HCT116 (cell line): ENCODE measurements at regions not wholly inside any gene's neighbourhood (a gene's known extent, or its start where the extent isn't known, plus 50 kb on each side); places are given as distances from the start of the nearest gene placed in this dataset.

Experiments
- CTCF ChIP-seq, 3 experiments: fragments of 200-600 bp in 1 of 3; sonication (generic) in 1 of 3; IDR thresholded peaks in 2 of 3; conservative IDR thresholded peaks in 1 of 3; 2 replicates each; pipeline ENCODE4 v1.5.1; 2012 to 2017; ENCODE audit warnings: low read depth in 2 of 3, low read length in 2 of 3, antibody characterized with exemption in 1 of 3, borderline replicate concordance in 1 of 3, control low read depth in 1 of 3, mild to moderate bottlenecking in 1 of 3, mixed read lengths in 1 of 3, mixed run types in 1 of 3, moderate library complexity in 1 of 3; ENCODE audit not compliant: insufficient read depth in 1 of 3
- EZH2phosphoT487 ChIP-seq: fragments of 200-600 bp; IDR thresholded peaks from 2 replicates; pipeline ENCODE4 v1.6.1; 2018; ENCODE audit warnings: antibody characterized with exemption, borderline replicate concordance
- POLR2AphosphoS5 ChIP-seq: IDR thresholded peaks from 2 replicates; pipeline ENCODE4 v1.6.1; 2011; ENCODE audit warnings: mild to moderate bottlenecking, low read depth, low read length, moderate library complexity
- SP1 ChIP-seq: IDR thresholded peaks from 2 replicates; pipeline ENCODE4 v1.6.1; 2012; ENCODE audit warnings: low read depth

- no peak for TF ChIP-seq CTCF (IDR thresholded peaks at IDR 0.05 in 2 of 3, conservative IDR thresholded peaks at IDR 0.05 in 1 of 3; ENCODE audit: borderline replicate concordance in 1 of 3, insufficient read depth in 1 of 3, low read depth in 2 of 3, low read length in 2 of 3)
- TF ChIP-seq SP1 = no peak
- TF ChIP-seq EZH2phosphoT487 = no peak
- TF ChIP-seq POLR2AphosphoS5 = no peak
Observed at GRCh38 chr7:118109607-118110006, 74.4 kb upstream of the LSM8 start.
